ENCODE measurements at regions not wholly inside any gene's neighbourhood (a gene's known extent, or its start where the extent isn't known, plus 50 kb on each side); places are given as distances from the start of the nearest gene placed in this dataset.

- H3K9me3 ChIP-seq (ENCODE audit: control insufficient read depth, insufficient read depth, low read depth, low read length) = no peaks in the 10 kb centered on the region
- no peaks in the 10 kb centered on the region for H3K4me1 ChIP-seq (ENCODE audit: control insufficient read depth, insufficient read depth, low read length)
- CTCF ChIA-PET = interaction anchor here (0.6 kb wide), 1 partner anchor 67 kb away, joined by 3 read pairs; no protein-coding TSS in a partner anchor
- H3K27ac ChIP-seq (ENCODE audit: extremely low read depth, low read depth, low read length) = no peak overlapping the region
- no peaks in the 10 kb centered on the region for H3K36me3 ChIP-seq (ENCODE audit: control insufficient read depth in 2 of 2, insufficient read depth in 1 of 2, low read length in 2 of 2)
- TF ChIP-seq REPIN1 (tag by site-specific recombination; IDR thresholded peaks at IDR 0.05; ENCODE audit: low read depth) = no peak
- no peak for TF ChIP-seq ZNF19 (tag by site-specific recombination; IDR thresholded peaks at IDR 0.05; ENCODE audit: low read depth)
- TF ChIP-seq ZBTB20 (tag by site-specific recombination; IDR thresholded peaks at IDR 0.05) = no peak
- POLR2A ChIA-PET = no interaction called here
- H3K4me3 ChIP-seq (ENCODE audit: low read depth, low read length) = no peak overlapping the region
Observed at GRCh38 chr2:221211653-221212052, 360.5 kb downstream of the EPHA4 start.

DNA sequence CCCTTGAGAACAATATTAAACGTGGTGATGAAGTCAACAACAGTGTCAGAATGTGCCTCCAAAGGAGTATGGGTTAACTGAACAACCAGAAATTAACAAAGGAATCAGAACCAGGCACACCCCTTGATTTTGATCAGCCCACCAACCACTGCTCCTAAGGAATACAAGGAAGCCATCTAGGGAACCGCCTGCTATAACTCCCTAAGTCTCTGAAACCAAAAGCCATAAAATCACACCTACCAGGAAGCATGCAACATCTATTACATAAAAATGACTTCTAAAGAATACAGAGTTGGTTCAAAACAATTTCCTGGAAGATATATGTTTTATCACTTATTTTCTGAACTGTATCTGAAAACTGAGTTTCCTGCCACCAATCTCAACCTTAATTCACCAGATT, 360.0 kb downstream of the EPHA4 start:
- H3K36me3 ChIP-seq (ENCODE audit: control insufficient read depth in 2 of 2, insufficient read depth in 1 of 2, low read length in 2 of 2) = no peaks in the 10 kb centered on the region
- TF ChIP-seq ZNF221 (tag by site-specific recombination; IDR thresholded peaks at IDR 0.05; ENCODE audit: borderline replicate concordance) = no peak
- TF ChIP-seq BCL11B (tag by site-specific recombination; IDR thresholded peaks at IDR 0.05; ENCODE audit: low read depth) = no peak
- TF ChIP-seq GLIS1 (tag by site-specific recombination; IDR thresholded peaks at IDR 0.05) = no peak
- TF ChIP-seq KLF16 (tag by site-specific recombination; IDR thresholded peaks at IDR 0.05) = no peak
- no peak for TF ChIP-seq GFI1B (tag by site-specific recombination; IDR thresholded peaks at IDR 0.05)
- no peak for TF ChIP-seq ZNF16 (tag by site-specific recombination; IDR thresholded peaks at IDR 0.05; ENCODE audit: low read depth)
- TF ChIP-seq ZNF311 (tag by site-specific recombination; IDR thresholded peaks at IDR 0.05; ENCODE audit: borderline replicate concordance) = no peak
- TF ChIP-seq, protein P1, sequence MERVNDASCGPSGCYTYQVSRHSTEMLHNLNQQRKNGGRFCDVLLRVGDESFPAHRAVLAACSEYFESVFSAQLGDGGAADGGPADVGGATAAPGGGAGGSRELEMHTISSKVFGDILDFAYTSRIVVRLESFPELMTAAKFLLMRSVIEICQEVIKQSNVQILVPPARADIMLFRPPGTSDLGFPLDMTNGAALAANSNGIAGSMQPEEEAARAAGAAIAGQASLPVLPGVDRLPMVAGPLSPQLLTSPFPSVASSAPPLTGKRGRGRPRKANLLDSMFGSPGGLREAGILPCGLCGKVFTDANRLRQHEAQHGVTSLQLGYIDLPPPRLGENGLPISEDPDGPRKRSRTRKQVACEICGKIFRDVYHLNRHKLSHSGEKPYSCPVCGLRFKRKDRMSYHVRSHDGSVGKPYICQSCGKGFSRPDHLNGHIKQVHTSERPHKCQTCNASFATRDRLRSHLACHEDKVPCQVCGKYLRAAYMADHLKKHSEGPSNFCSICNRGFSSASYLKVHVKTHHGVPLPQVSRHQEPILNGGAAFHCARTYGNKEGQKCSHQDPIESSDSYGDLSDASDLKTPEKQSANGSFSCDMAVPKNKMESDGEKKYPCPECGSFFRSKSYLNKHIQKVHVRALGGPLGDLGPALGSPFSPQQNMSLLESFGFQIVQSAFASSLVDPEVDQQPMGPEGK (tag by site-specific recombination; IDR thresholded peaks at IDR 0.05) = no peak
- TF ChIP-seq ZNF174 (tag by site-specific recombination; IDR thresholded peaks at IDR 0.05) = no peak
- no peak for TF ChIP-seq ZNF391 (tag by site-specific recombination; IDR thresholded peaks at IDR 0.05; ENCODE audit: borderline replicate concordance, low read depth)
- no peak for TF ChIP-seq OVOL3 (tag by site-specific recombination; IDR thresholded peaks at IDR 0.05)
- TF ChIP-seq, protein P2, sequence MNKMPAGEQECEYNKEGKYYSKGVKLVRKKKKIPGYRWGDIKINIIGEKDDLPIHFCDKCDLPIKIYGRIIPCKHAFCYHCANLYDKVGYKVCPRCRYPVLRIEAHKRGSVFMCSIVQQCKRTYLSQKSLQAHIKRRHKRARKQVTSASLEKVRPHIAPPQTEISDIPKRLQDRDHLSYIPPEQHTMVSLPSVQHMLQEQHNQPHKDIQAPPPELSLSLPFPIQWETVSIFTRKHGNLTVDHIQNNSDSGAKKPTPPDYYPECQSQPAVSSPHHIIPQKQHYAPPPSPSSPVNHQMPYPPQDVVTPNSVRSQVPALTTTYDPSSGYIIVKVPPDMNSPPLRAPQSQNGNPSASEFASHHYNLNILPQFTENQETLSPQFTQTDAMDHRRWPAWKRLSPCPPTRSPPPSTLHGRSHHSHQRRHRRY (tag by site-specific recombination; IDR thresholded peaks at IDR 0.05) = no peak
- TF ChIP-seq ZBTB17 (tag by site-specific recombination; IDR thresholded peaks at IDR 0.05) = no peak
- no peak for TF ChIP-seq ZEB2 (tag by site-specific recombination; IDR thresholded peaks at IDR 0.05)
- ChIA-PET CTCF (no interaction called here), POLR2A (no interaction called here)
- no peak overlapping the region for H3K27ac ChIP-seq (ENCODE audit: extremely low read depth, low read depth, low read length)
- H3K4me3 ChIP-seq (ENCODE audit: low read depth, low read length) = no peak overlapping the region
- no peaks in the 10 kb centered on the region for H3K9me3 ChIP-seq (ENCODE audit: control insufficient read depth, insufficient read depth, low read depth, low read length)
- no peaks in the 10 kb centered on the region for H3K4me1 ChIP-seq (ENCODE audit: control insufficient read depth, insufficient read depth, low read length)

- Histone ChIP-seq H3K4me3 (ENCODE audit: low read depth, low read length) (no peak overlapping the region), H3K36me3 (ENCODE audit: control insufficient read depth in 2 of 2, insufficient read depth in 1 of 2, low read length in 2 of 2) (no peaks in the 10 kb centered on the region), H3K9me3 (ENCODE audit: control insufficient read depth, insufficient read depth, low read depth, low read length) (no peaks in the 10 kb centered on the region), H3K4me1 (ENCODE audit: control insufficient read depth, insufficient read depth, low read length) (no peaks in the 10 kb centered on the region), H3K27ac (ENCODE audit: extremely low read depth, low read depth, low read length) (no peak overlapping the region)
- CTCF ChIA-PET = no interaction called here
- POLR2A ChIA-PET = no interaction called here
- TF ChIP-seq ZNF518A (tag by site-specific recombination; conservative IDR thresholded peaks at IDR 0.05; ENCODE audit: low read depth) = no peak
- no peak for TF ChIP-seq ZNF132 (tag by site-specific recombination; IDR thresholded peaks at IDR 0.05; ENCODE audit: borderline replicate concordance)
- TF ChIP-seq, protein P1 (tag by site-specific recombination; IDR thresholded peaks at IDR 0.05) = no peak
- TF ChIP-seq, protein P3, sequence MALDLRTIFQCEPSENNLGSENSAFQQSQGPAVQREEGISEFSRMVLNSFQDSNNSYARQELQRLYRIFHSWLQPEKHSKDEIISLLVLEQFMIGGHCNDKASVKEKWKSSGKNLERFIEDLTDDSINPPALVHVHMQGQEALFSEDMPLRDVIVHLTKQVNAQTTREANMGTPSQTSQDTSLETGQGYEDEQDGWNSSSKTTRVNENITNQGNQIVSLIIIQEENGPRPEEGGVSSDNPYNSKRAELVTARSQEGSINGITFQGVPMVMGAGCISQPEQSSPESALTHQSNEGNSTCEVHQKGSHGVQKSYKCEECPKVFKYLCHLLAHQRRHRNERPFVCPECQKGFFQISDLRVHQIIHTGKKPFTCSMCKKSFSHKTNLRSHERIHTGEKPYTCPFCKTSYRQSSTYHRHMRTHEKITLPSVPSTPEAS (tag by site-specific recombination; IDR thresholded peaks at IDR 0.05) = no peak
- TF ChIP-seq HOXA7 (CRISPR knock-in tag; IDR thresholded peaks at IDR 0.05; ENCODE audit: borderline replicate concordance) = no peak
- TF ChIP-seq ZNF140 (tag by site-specific recombination; IDR thresholded peaks at IDR 0.05) = no peak
Observed at GRCh38 chr2:221215487-221215886, 356.6 kb downstream of the EPHA4 start.
